GM18499 (cell line): ENCODE measurements at regions not wholly inside any gene's neighbourhood (a gene's known extent, or its start where the extent isn't known, plus 50 kb on each side); places are given as distances from the start of the nearest gene placed in this dataset.

Experiments used
- ATAC-seq: cut with Tn5 transposase; IDR thresholded peaks from one replicate; pipeline ENCODE4 v1.9.1; 2021; ENCODE audit warnings: moderate number of reproducible peaks; ENCODE audit not compliant: insufficient read depth, unreplicated experiment

DNA sequence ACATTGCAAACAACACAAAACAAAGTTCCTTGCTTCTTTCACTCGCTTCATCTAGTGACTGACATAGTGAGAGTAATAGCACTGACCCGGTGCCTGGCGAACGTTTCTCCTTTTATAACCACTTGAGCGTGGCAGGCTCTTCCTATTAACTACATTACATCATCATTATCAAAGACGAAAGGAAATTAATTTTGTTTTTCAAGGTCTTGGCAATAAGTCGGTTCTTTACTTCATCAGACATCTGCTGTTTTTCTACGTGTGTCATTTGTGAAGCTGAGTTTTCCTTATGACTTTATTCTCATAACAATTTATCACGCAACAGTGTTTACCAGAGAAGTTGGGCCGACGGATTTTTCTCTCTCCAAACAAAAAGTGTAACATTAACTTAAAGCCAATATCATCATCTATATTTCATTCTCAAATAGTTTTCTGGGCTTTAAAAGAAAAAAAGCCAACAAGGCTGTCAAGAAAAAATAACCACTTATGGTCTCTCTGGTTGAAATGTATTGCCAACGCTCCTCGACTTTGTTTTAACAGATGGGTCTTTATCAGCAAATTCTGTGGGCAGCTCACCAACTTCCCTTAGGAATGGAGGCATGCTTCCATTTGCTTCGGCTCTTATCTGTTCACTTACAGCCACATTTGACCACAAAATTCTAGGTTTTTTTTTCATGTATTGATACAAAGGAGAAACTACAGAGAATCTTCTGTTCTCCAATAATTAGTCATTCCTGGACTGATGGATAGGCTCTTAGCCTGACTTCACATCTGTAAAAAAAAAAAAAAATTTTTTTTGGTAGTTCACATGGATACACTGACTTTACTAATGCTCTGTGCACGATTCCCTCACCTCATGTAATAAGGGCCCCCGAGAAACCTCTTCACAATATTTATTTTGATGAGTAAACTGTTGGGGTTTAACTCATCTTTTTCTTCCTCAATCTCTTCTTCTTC is 97.1 kb upstream of the CDKN3 start:
- ATAC-seq = no peak

DNA sequence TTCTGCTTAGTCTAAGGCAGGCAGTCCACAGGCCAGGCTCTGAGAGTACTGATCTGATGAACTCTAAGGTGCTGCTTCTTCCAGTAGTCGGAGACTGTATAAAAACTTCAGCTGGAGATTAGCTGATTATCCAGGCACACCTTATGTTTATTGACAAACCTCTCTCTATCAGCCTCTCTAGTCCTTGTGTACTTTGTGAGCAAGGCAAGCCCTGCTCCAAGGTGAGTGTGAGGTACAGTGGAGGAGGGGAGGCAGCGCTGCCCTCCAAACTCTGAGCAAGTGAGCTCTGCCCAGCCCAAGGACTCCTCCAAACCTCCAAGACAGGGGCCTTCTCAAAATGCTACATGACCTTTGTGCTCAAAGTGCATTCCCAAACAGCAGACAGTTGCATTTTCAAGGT is 95.9 kb upstream of the CDKN3 start:
- ATAC-seq = no peak

- no peak for ATAC-seq
Observed at GRCh38 chr14:54301359-54301758, 95.4 kb upstream of the CDKN3 start.

DNA sequence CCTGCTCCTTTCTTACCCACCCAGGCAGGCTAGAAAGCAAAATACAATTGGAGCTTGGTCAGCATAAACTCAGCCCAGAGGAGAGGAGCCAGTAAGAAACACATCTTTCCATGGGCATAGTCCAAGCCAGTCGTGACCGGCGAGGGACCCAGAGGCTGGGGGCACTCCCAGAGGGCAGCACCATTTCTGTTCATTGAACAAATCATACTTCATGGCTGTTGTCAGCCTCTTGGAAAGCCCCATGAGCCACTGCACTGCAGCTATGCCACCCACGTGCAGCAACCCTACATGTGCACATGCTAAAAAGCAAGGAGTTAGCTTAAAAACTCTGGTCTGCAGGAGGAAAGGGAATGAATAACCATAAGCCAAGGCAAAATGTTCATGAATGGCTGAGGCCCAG is 90.0 kb upstream of the CDKN3 start:
- no peak for ATAC-seq

GRCh38 chr14:54309615-54310014 is 87.2 kb upstream of the CDKN3 start:
- ATAC-seq = no peak

GRCh38 chr14:54310151-54310850 is 86.5 kb upstream of the CDKN3 start:
- no peak for ATAC-seq

- no peak for ATAC-seq
Observed at GRCh38 chr14:54310851-54311228, 86.0 kb upstream of the CDKN3 start.

DNA sequence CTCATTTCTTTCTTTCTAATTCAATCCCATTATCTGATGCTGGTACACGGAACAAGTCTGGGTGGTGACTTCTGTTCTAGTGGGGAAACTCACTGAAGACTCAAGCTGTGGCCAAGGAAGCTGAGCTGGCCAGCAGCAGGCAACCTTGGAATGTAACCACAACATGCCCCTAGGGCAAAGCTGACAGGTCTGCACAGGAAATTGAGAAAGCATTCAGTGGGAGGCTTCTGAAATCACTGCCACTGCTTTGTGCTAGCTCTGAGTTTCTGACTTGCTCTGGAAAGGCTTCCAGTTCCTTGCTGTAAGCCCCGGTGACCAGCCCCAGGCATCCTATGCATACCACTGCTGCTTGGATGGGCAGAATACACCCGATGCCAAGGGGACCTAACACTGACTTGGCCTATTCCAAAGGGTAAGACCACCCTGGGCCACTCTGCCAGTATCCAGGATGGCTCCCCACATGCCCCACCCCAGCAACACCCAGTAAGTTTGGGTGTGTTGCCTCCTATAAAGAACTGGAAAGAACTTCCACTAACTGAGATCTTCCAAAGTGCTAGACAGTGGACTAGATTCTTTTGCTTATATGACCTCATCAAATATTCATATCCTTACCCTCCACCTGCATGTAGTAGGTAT is 84.5 kb upstream of the CDKN3 start:
- no peak for ATAC-seq

- no peak for ATAC-seq
Observed at GRCh38 chr14:54314365-54315104, 82.3 kb upstream of the CDKN3 start.

GRCh38 chr14:54316652-54317051 is 80.2 kb upstream of the CDKN3 start:
- ATAC-seq = no peak

- ATAC-seq = no peak
Observed at GRCh38 chr14:54317391-54317790, 79.4 kb upstream of the CDKN3 start.

GRCh38 chr14:54322246-54322645 is 74.6 kb upstream of the CDKN3 start:
- ATAC-seq = no peak

DNA sequence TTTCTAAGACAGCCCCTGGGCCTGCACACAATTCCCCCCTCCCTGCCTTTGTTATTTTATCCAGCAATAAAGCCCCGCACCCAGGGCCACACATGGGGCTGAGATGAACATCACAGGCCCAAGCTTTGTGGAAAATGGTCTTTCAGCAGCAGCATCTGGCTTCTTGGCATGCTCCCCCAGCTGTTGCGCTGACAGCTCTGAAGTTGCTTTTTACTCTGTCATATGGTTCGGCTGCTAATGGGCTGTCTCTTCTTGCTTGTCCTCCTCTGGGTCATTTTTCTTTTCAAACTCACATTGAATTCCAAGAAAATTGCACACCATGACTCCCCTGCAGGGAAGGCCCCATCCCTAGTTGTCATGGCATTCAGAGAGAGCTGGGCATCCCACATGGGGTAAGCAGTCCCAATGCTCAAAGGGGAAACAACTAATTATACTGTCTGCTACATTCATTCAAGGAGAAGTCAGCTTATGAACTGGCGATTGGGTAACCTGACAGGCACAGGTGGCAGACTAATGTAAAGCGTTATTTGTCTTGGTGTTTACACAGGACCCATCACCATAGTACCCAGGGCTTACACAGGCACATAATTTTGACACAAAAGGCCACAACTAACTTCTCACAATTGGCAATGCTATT is 74.0 kb upstream of the CDKN3 start:
- no peak for ATAC-seq

GRCh38 chr14:54325766-54326165 is 71.0 kb upstream of the CDKN3 start:
- no peak for ATAC-seq

- ATAC-seq = no peak
Observed at GRCh38 chr14:54329082-54329695, 67.6 kb upstream of the CDKN3 start.

DNA sequence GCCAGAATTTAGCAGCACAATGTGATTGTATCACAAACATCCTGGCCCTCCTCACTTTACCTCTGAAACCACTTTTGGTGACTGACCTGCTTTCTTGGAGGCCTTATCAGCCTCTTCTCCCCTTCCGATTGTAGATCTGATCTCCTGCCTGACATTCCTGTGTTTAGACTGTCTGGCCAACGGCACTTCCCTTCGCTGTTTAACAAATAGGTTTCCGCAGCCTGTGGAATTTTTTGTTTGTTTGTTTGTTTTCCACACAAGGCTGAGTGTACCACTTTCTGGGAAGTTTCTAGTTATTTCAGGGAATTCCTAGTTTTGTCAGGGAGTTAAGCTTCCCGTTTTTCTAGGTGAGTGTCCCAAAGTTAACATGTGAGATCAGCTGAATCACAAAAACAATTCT is 65.9 kb upstream of the CDKN3 start:
- no peak for ATAC-seq

DNA sequence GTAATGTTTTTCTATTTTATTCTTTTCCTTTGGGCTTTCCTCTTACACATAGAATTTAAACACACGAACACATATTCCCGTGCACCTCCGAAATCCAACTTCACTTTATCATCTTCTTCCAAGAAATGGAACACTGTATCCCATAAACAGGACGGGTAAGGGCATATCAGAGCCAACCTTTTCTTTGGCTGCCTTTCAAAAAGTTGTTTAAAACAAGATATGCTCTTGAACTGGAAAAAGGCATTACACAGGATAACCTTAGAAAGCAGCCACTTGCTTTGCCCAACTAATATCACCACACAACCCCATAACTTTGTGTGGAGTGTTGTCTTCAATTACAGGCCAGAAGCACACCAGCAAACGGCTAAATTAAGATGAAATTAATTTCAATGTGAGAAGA is 65.3 kb upstream of the CDKN3 start:
- ATAC-seq = no peak

GRCh38 chr14:54332490-54332889 is 64.3 kb upstream of the CDKN3 start:
- no peak for ATAC-seq

DNA sequence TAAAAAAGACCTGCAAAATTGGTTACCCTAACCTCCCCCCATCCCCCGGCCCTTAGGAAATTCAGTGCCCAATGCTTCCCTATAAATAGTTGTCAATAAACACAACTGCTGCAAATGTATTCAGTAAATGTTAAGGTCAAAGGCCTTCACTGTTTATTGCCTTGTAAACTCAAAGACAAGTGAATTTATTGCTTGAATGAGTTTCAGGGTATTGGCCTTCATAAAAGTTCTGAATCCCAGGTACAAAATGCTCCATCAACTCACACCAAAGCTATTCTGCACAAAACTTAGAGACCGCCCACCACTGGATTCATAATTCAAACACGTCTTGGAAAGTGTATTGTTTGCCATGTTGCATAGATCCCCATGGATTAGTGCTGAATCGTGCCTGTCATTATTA is 63.3 kb upstream of the CDKN3 start:
- ATAC-seq = no peak
